ENCODE measurements at regions not wholly inside any gene's neighbourhood (a gene's known extent, or its start where the extent isn't known, plus 50 kb on each side); places are given as distances from the start of the nearest gene placed in this dataset.

GRCh38 chr12:60752589-60752988, 1156.8 kb downstream of the SLC16A7 start:
- no peaks in the 10 kb centered on the region for H3F3A ChIP-seq (ENCODE audit: insufficient read depth, low read length, poor library complexity, severe bottlenecking)
- no peak overlapping the region for H3K9ac ChIP-seq (ENCODE audit: low read length)
- no peaks in the 10 kb centered on the region for H4K20me1 ChIP-seq (ENCODE audit: insufficient read depth)
- no peaks in the 10 kb centered on the region for H3K9me3 ChIP-seq (ENCODE audit: low read length)
- H3K36me3 ChIP-seq (ENCODE audit: insufficient read depth, low read length): no peaks in the 10 kb centered on the region
- no peak overlapping the region for H3K27ac ChIP-seq (ENCODE audit: low read length)
- H2AFZ ChIP-seq (ENCODE audit: low read depth, low read length): no peak overlapping the region
- no peaks in the 10 kb centered on the region for H3K79me2 ChIP-seq (replicated peaks; ENCODE audit: insufficient read depth, low read length)
- no peaks in the 10 kb centered on the region for H3K27me3 ChIP-seq (ENCODE audit: insufficient read depth, low read depth, low read length)
- H3K9me2 ChIP-seq (ENCODE audit: insufficient read depth, low read length): no peaks in the 10 kb centered on the region
- TF ChIP-seq EZH2 (IDR thresholded peaks at IDR 0.05; ENCODE audit: borderline replicate concordance, insufficient read depth, low read length, poor library complexity, severe bottlenecking) (no peak), POLR2AphosphoS5 (IDR thresholded peaks at IDR 0.05) (no peak), MXI1 (conservative IDR thresholded peaks at IDR 0.05; ENCODE audit: poor library complexity, severe bottlenecking) (no peak)
- no peak overlapping the region for H3K4me3 ChIP-seq (ENCODE audit: low read length)
- no peak overlapping the region for H3K4me2 ChIP-seq (ENCODE audit: low read length)

DNA sequence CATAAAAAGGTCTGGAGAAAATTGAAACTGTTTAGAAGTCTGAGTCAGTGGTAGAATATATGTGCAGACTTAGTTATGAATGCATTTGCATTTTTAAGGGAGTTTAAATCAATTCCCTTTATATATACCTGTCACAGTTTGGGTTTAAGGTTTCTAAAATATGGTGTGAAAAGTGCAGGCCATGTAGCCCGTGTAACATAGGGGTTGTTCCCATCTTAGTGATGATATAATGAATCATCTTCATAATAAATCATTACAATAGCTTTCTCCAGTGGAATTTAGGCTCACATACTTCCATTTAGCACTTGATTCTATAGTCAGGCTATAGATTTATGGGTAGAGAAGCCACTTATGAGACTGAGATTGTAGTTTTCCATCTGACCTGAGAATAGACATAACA, 1162.4 kb downstream of the SLC16A7 start:
- H3K36me3 ChIP-seq (ENCODE audit: insufficient read depth, low read length): no peaks in the 10 kb centered on the region
- no peak overlapping the region for H3K4me2 ChIP-seq (ENCODE audit: low read length)
- no peak overlapping the region for H2AFZ ChIP-seq (ENCODE audit: low read depth, low read length)
- no peaks in the 10 kb centered on the region for H3K27me3 ChIP-seq (ENCODE audit: insufficient read depth, low read depth, low read length)
- H3K9ac ChIP-seq (ENCODE audit: low read length): no peak overlapping the region
- no peaks in the 10 kb centered on the region for H3F3A ChIP-seq (ENCODE audit: insufficient read depth, low read length, poor library complexity, severe bottlenecking)
- no peaks in the 10 kb centered on the region for H3K79me2 ChIP-seq (replicated peaks; ENCODE audit: insufficient read depth, low read length)
- TF ChIP-seq EZH2 (IDR thresholded peaks at IDR 0.05; ENCODE audit: borderline replicate concordance, insufficient read depth, low read length, poor library complexity, severe bottlenecking) (no peak), RAD21 (conservative IDR thresholded peaks at IDR 0.05) (no peak), MXI1 (conservative IDR thresholded peaks at IDR 0.05; ENCODE audit: poor library complexity, severe bottlenecking) (no peak), TAF1 (IDR thresholded peaks at IDR 0.05; ENCODE audit: low read depth) (no peak), SMC3 (conservative IDR thresholded peaks at IDR 0.05; ENCODE audit: poor library complexity) (no peak), EP300 (conservative IDR thresholded peaks at IDR 0.05; ENCODE audit: poor library complexity, severe bottlenecking) (no peak), POLR2AphosphoS5 (IDR thresholded peaks at IDR 0.05) (no peak)
- TF ChIP-seq, protein P1, sequence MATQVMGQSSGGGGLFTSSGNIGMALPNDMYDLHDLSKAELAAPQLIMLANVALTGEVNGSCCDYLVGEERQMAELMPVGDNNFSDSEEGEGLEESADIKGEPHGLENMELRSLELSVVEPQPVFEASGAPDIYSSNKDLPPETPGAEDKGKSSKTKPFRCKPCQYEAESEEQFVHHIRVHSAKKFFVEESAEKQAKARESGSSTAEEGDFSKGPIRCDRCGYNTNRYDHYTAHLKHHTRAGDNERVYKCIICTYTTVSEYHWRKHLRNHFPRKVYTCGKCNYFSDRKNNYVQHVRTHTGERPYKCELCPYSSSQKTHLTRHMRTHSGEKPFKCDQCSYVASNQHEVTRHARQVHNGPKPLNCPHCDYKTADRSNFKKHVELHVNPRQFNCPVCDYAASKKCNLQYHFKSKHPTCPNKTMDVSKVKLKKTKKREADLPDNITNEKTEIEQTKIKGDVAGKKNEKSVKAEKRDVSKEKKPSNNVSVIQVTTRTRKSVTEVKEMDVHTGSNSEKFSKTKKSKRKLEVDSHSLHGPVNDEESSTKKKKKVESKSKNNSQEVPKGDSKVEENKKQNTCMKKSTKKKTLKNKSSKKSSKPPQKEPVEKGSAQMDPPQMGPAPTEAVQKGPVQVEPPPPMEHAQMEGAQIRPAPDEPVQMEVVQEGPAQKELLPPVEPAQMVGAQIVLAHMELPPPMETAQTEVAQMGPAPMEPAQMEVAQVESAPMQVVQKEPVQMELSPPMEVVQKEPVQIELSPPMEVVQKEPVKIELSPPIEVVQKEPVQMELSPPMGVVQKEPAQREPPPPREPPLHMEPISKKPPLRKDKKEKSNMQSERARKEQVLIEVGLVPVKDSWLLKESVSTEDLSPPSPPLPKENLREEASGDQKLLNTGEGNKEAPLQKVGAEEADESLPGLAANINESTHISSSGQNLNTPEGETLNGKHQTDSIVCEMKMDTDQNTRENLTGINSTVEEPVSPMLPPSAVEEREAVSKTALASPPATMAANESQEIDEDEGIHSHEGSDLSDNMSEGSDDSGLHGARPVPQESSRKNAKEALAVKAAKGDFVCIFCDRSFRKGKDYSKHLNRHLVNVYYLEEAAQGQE (IDR thresholded peaks at IDR 0.05; ENCODE audit: borderline replicate concordance): no peak
- TF ChIP-seq, protein P2, sequence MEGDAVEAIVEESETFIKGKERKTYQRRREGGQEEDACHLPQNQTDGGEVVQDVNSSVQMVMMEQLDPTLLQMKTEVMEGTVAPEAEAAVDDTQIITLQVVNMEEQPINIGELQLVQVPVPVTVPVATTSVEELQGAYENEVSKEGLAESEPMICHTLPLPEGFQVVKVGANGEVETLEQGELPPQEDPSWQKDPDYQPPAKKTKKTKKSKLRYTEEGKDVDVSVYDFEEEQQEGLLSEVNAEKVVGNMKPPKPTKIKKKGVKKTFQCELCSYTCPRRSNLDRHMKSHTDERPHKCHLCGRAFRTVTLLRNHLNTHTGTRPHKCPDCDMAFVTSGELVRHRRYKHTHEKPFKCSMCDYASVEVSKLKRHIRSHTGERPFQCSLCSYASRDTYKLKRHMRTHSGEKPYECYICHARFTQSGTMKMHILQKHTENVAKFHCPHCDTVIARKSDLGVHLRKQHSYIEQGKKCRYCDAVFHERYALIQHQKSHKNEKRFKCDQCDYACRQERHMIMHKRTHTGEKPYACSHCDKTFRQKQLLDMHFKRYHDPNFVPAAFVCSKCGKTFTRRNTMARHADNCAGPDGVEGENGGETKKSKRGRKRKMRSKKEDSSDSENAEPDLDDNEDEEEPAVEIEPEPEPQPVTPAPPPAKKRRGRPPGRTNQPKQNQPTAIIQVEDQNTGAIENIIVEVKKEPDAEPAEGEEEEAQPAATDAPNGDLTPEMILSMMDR (IDR thresholded peaks at IDR 0.05; ENCODE audit: poor library complexity, severe bottlenecking): no peak
- H3K27ac ChIP-seq (ENCODE audit: low read length): no peak overlapping the region
- H3K4me3 ChIP-seq (ENCODE audit: low read length): no peak overlapping the region
- no peaks in the 10 kb centered on the region for H3K9me2 ChIP-seq (ENCODE audit: insufficient read depth, low read length)
- no peaks in the 10 kb centered on the region for H3K9me3 ChIP-seq (ENCODE audit: low read length)
- no peaks in the 10 kb centered on the region for H4K20me1 ChIP-seq (ENCODE audit: insufficient read depth)

GRCh38 chr12:60760965-60761364, 1165.1 kb downstream of the SLC16A7 start:
- Histone ChIP-seq H3K9ac (ENCODE audit: low read length) (no peak overlapping the region), H3K79me2 (replicated peaks; ENCODE audit: insufficient read depth, low read length) (no peaks in the 10 kb centered on the region), H3K27ac (ENCODE audit: low read length) (no peak overlapping the region), H4K20me1 (ENCODE audit: insufficient read depth) (no peaks in the 10 kb centered on the region), H3F3A (ENCODE audit: insufficient read depth, low read length, poor library complexity, severe bottlenecking) (no peaks in the 10 kb centered on the region), H3K9me2 (ENCODE audit: insufficient read depth, low read length) (no peaks in the 10 kb centered on the region), H3K36me3 (ENCODE audit: insufficient read depth, low read length) (no peaks in the 10 kb centered on the region), H3K9me3 (ENCODE audit: low read length) (no peaks in the 10 kb centered on the region), H2AFZ (ENCODE audit: low read depth, low read length) (no peak overlapping the region), H3K4me3 (ENCODE audit: low read length) (no peak overlapping the region), H3K4me2 (ENCODE audit: low read length) (no peak overlapping the region), H3K27me3 (ENCODE audit: insufficient read depth, low read depth, low read length) (no peaks in the 10 kb centered on the region)
- TF ChIP-seq, protein P2 (IDR thresholded peaks at IDR 0.05; ENCODE audit: poor library complexity, severe bottlenecking): no peak
- no peak for TF ChIP-seq RAD21 (conservative IDR thresholded peaks at IDR 0.05)
- TF ChIP-seq SMC3 (conservative IDR thresholded peaks at IDR 0.05; ENCODE audit: poor library complexity): no peak
- no peak for TF ChIP-seq EP300 (conservative IDR thresholded peaks at IDR 0.05; ENCODE audit: poor library complexity, severe bottlenecking)
- no peak for TF ChIP-seq TAF1 (IDR thresholded peaks at IDR 0.05; ENCODE audit: low read depth)
- no peak for TF ChIP-seq EZH2 (IDR thresholded peaks at IDR 0.05; ENCODE audit: borderline replicate concordance, insufficient read depth, low read length, poor library complexity, severe bottlenecking)
- no peak for TF ChIP-seq POLR2AphosphoS5 (IDR thresholded peaks at IDR 0.05)
- TF ChIP-seq MXI1 (conservative IDR thresholded peaks at IDR 0.05; ENCODE audit: poor library complexity, severe bottlenecking): no peak
- TF ChIP-seq, protein P1 (IDR thresholded peaks at IDR 0.05; ENCODE audit: borderline replicate concordance): no peak

All from neural cell (in vitro differentiated cells).